NB4 (cell line): ENCODE measurements at regions not wholly inside any gene's neighbourhood (a gene's known extent, or its start where the extent isn't known, plus 50 kb on each side); places are given as distances from the start of the nearest gene placed in this dataset.

Source experiments
- MYC ChIP-seq: IDR thresholded peaks from 2 replicates; pipeline ENCODE4 v1.6.1; 2011; ENCODE audit warnings: low read depth, low read length
- TF ChIP-seq, protein P1 (sequence below): IDR thresholded peaks from one replicate; pipeline ENCODE4 v1.5.1; 2012; ENCODE audit warnings: low read depth, low read length

DNA sequence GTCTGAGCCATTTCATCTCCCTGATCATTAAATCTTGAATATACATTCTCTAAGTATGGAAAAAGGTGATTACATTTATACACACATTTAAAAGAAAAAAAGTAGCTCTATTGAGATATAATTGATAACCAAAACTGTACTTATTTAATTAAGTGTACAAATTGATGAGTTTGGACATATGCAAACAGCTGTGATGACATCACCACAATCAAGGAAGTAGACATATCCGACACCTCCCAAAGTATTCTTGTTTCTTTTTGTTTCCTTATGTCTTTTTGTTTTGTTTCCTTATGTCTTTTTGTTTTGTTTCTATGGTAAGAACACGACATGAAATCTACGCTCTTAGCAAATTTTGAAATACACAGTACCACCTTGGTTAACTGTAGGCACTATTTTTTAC is 1393.9 kb upstream of the MIR17HG start:
- no peak for TF ChIP-seq MYC
- TF ChIP-seq, protein P1, sequence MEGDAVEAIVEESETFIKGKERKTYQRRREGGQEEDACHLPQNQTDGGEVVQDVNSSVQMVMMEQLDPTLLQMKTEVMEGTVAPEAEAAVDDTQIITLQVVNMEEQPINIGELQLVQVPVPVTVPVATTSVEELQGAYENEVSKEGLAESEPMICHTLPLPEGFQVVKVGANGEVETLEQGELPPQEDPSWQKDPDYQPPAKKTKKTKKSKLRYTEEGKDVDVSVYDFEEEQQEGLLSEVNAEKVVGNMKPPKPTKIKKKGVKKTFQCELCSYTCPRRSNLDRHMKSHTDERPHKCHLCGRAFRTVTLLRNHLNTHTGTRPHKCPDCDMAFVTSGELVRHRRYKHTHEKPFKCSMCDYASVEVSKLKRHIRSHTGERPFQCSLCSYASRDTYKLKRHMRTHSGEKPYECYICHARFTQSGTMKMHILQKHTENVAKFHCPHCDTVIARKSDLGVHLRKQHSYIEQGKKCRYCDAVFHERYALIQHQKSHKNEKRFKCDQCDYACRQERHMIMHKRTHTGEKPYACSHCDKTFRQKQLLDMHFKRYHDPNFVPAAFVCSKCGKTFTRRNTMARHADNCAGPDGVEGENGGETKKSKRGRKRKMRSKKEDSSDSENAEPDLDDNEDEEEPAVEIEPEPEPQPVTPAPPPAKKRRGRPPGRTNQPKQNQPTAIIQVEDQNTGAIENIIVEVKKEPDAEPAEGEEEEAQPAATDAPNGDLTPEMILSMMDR, result no peak
